H9 (cell line): ENCODE measurements at regions not wholly inside any gene's neighbourhood (a gene's known extent, or its start where the extent isn't known, plus 50 kb on each side); places are given as distances from the start of the nearest gene placed in this dataset.

ENCODE experiments used
- DNase-seq: peaks from one replicate; pipeline ENCODE4 v3.0.0-alpha.2; 2017
- H2AFZ ChIP-seq: one replicate; pipeline ENCODE4 v1.6.1; 2013; ENCODE audit warnings: mild to moderate bottlenecking, low read length, control low read depth, moderate library complexity
- H2AK5ac ChIP-seq: 2 replicates; pipeline ENCODE4 v1.6.1; 2013; ENCODE audit warnings: low read length, control low read depth, mixed read lengths; ENCODE audit not compliant: insufficient read length
- H2BK120ac ChIP-seq: one replicate; pipeline ENCODE4 v1.6.1; 2013; ENCODE audit warnings: low read depth, mild to moderate bottlenecking, low read length, control low read depth, inconsistent platforms; ENCODE audit not compliant: poor library complexity, severe bottlenecking
- H2BK12ac ChIP-seq: 2 replicates; pipeline ENCODE4 v1.6.1; 2013; ENCODE audit warnings: low read length, control low read depth, mixed read lengths, low read depth; ENCODE audit not compliant: insufficient read length
- H2BK15ac ChIP-seq: 2 replicates; pipeline ENCODE4 v1.6.1; 2013; ENCODE audit warnings: low read depth, low read length, control low read depth
- H2BK20ac ChIP-seq: one replicate; pipeline ENCODE4 v1.6.1; 2013; ENCODE audit warnings: low read depth, mild to moderate bottlenecking, low read length, control low read depth, inconsistent platforms; ENCODE audit not compliant: poor library complexity, severe bottlenecking
- H2BK5ac ChIP-seq: 2 replicates; pipeline ENCODE4 v1.6.1; 2013; ENCODE audit warnings: low read length, control low read depth, mixed read lengths; ENCODE audit not compliant: insufficient read length
- H3K14ac ChIP-seq: 2 replicates; pipeline ENCODE4 v1.6.1; 2013; ENCODE audit warnings: low read length, control low read depth; ENCODE audit not compliant: insufficient read depth
- H3K18ac ChIP-seq: 2 replicates; pipeline ENCODE4 v1.6.1; 2013; ENCODE audit warnings: low read depth, mild to moderate bottlenecking, mixed read lengths, low read length, control low read depth; ENCODE audit not compliant: insufficient read length
- H3K23ac ChIP-seq: 2 replicates; pipeline ENCODE4 v1.6.1; 2013; ENCODE audit warnings: low read length, control low read depth, mixed read lengths, low read depth; ENCODE audit not compliant: insufficient read length
- H3K23me2 ChIP-seq: 2 replicates; pipeline ENCODE4 v1.6.1; 2013; ENCODE audit warnings: low read depth, mild to moderate bottlenecking, mixed read lengths, low read length, control low read depth; ENCODE audit not compliant: insufficient read length, poor library complexity, severe bottlenecking
- H3K27ac ChIP-seq: 2 replicates; pipeline ENCODE4 v1.5.1; 2013; ENCODE audit warnings: low read length, control low read depth, mixed read lengths, low read depth; ENCODE audit not compliant: insufficient read length
- H3K27me3 ChIP-seq: 2 replicates; pipeline ENCODE4 v1.6.1; 2013; ENCODE audit warnings: low read length, control low read depth, inconsistent platforms; ENCODE audit not compliant: insufficient read depth
- H3K4ac ChIP-seq: 2 replicates; pipeline ENCODE4 v1.6.1; 2013; ENCODE audit warnings: low read depth, mild to moderate bottlenecking, control low read depth, inconsistent platforms, low read length, moderate library complexity
- H3K4me1 ChIP-seq: 2 replicates; pipeline ENCODE4 v1.6.1; 2013; ENCODE audit warnings: low read length, control low read depth, inconsistent platforms; ENCODE audit not compliant: insufficient read depth
- H3K4me2 ChIP-seq: 2 replicates; pipeline ENCODE4 v1.6.1; 2013; ENCODE audit warnings: low read length, control low read depth, mixed read lengths; ENCODE audit not compliant: insufficient read length, insufficient read depth
- H3K56ac ChIP-seq: 2 replicates; pipeline ENCODE4 v1.6.1; 2013; ENCODE audit warnings: low read depth, mild to moderate bottlenecking, mixed read lengths, low read length, control low read depth; ENCODE audit not compliant: insufficient read length
- H3K79me1 ChIP-seq: 2 replicates; pipeline ENCODE4 v1.6.1; 2013; ENCODE audit warnings: low read depth, mild to moderate bottlenecking, moderate library complexity, low read length, control low read depth, inconsistent platforms; ENCODE audit not compliant: insufficient read depth, poor library complexity, severe bottlenecking
- H3K79me2 ChIP-seq: 2 replicates; pipeline ENCODE4 v1.6.1; 2013; ENCODE audit warnings: low read length, control low read depth, inconsistent platforms; ENCODE audit not compliant: insufficient read depth
- H3K9ac ChIP-seq: 2 replicates; pipeline ENCODE4 v1.6.1; 2013; ENCODE audit warnings: low read length, control low read depth, mixed read lengths; ENCODE audit not compliant: insufficient read length; ENCODE audit errors: extremely low read depth
- H3K9me3 ChIP-seq: one replicate; pipeline ENCODE4 v1.6.1; 2013; ENCODE audit warnings: low read depth, low read length, inconsistent platforms; ENCODE audit not compliant: control insufficient read depth
- H3T11ph ChIP-seq: one replicate; pipeline ENCODE4 v1.6.1; 2013; ENCODE audit warnings: mild to moderate bottlenecking, low read length, control low read depth, inconsistent platforms
- H4K20me1 ChIP-seq: one replicate; pipeline ENCODE4 v1.6.1; 2013; ENCODE audit not compliant: control insufficient read depth, insufficient read length, insufficient read depth
- H4K5ac ChIP-seq: 2 replicates; pipeline ENCODE4 v1.6.1; 2013; ENCODE audit warnings: low read depth, mild to moderate bottlenecking, mixed read lengths, low read length, control low read depth; ENCODE audit not compliant: insufficient read length
- H4K8ac ChIP-seq: replicated peaks from 2 replicates; pipeline ENCODE4 v1.6.1; 2013; ENCODE audit warnings: low read length, control low read depth, mixed read lengths, low read depth; ENCODE audit not compliant: insufficient read length
- H4K91ac ChIP-seq: 2 replicates; pipeline ENCODE4 v1.6.1; 2013; ENCODE audit warnings: low read depth, mild to moderate bottlenecking, moderate library complexity, mixed read lengths, low read length, control low read depth; ENCODE audit not compliant: insufficient read length
- H3K27ac Mint-ChIP-seq, 3 experiments: 2 replicates in 2 of 3; 3 replicates in 1 of 3; pipeline ENCODE4 v1.8.0; 2020 to 2021; ENCODE audit warnings: mixed read lengths in 3 of 3, mild to moderate bottlenecking in 1 of 3, moderate library complexity in 1 of 3
- H3K27me3 Mint-ChIP-seq: 2 replicates; pipeline ENCODE4 v1.8.0; 2021; ENCODE audit warnings: low read depth, mild to moderate bottlenecking, moderate library complexity, mixed read lengths
- H3K36me3 Mint-ChIP-seq, 3 experiments: 2 replicates in 2 of 3; 3 replicates in 1 of 3; pipeline ENCODE4 v1.8.0; 2020 to 2021; ENCODE audit warnings: low read depth in 3 of 3, mixed read lengths in 3 of 3; ENCODE audit not compliant: insufficient read depth in 1 of 3
- H3K4me1 Mint-ChIP-seq, 2 experiments: 2 replicates each; pipeline ENCODE4 v1.8.0; 2020; ENCODE audit warnings: mixed read lengths in 2 of 2
- H3K4me3 Mint-ChIP-seq, 2 experiments: 2 replicates in 1 of 2; 3 replicates in 1 of 2; pipeline ENCODE4 v1.8.0; 2020 to 2021; ENCODE audit warnings: mild to moderate bottlenecking in 2 of 2, mixed read lengths in 2 of 2, moderate library complexity in 1 of 2
- H3K9me3 Mint-ChIP-seq, 2 experiments: 2 replicates in 1 of 2; 3 replicates in 1 of 2; pipeline ENCODE4 v1.8.0; 2020; ENCODE audit warnings: mild to moderate bottlenecking in 2 of 2, mixed read lengths in 2 of 2, moderate library complexity in 1 of 2
- CTCF ChIP-seq: fragments of 200-600 bp; sonication (generic); conservative IDR thresholded peaks from 3 replicates; pipeline ENCODE4 v1.8.0; 2021; ENCODE audit warnings: antibody characterized with exemption, mild to moderate bottlenecking
- WGBS: extraction: QIAGEN DNeasy Blood & Tissue Kit; methylation state at CpG from one replicate; pipeline ENCODE4 v1.1.7; 2013; ENCODE audit warnings: missing lambda C conversion rate, low lambda C conversion rate, mixed read lengths; ENCODE audit not compliant: insufficient read length; ENCODE audit errors: extremely low coverage; 5-methylcytosine and 5-hydroxymethylcytosine counted together

GRCh38 chr1:118486199-118486598 is 301.2 kb upstream of the SPAG17 start:
- H3K27me3 ChIP-seq: no peaks in the 10 kb centered on the region
- no peak overlapping the region for H3K9ac ChIP-seq
- H3K36me3 Mint-ChIP-seq: no peaks in the 10 kb centered on the region
- peaks cover 17% of the 10 kb centered on the region for H3K4me1 ChIP-seq
- no peak overlapping the region for H3T11ph ChIP-seq
- H3K4me1 Mint-ChIP-seq: peaks cover 42 to 57% of the 10 kb centered on the region in 2 experiments
- H2AK5ac ChIP-seq: no peak overlapping the region
- H3K4me3 Mint-ChIP-seq: no peak overlapping the region
- no peaks in the 10 kb centered on the region for H3K9me3 ChIP-seq
- peak overlapping the region; percentile 11 to 62 (median 50); a peak in 4 of 7 replicates for H3K27ac Mint-ChIP-seq
- H2AFZ ChIP-seq: no peak overlapping the region
- H3K23ac ChIP-seq: no peak overlapping the region
- no peak overlapping the region for H2BK20ac ChIP-seq
- H4K20me1 ChIP-seq: no peaks in the 10 kb centered on the region
- H3K27me3 Mint-ChIP-seq: no peaks in the 10 kb centered on the region
- no peak overlapping the region for H2BK5ac ChIP-seq
- no peak for TF ChIP-seq CTCF
- no peak overlapping the region for H3K27ac ChIP-seq
- no peak overlapping the region for H4K91ac ChIP-seq
- no peak overlapping the region for H3K56ac ChIP-seq
- no peak overlapping the region for H3K14ac ChIP-seq
- H2BK120ac ChIP-seq: no peak overlapping the region
- no peak overlapping the region for H3K4ac ChIP-seq
- H3K23me2 ChIP-seq: no peaks in the 10 kb centered on the region
- H4K5ac ChIP-seq: no peak overlapping the region
- no peak overlapping the region for H2BK12ac ChIP-seq
- no peaks in the 10 kb centered on the region; a peak in 1 of 5 replicates for H3K9me3 Mint-ChIP-seq
- WGBS: no CpG with 5 or more reads among the region's 7 CpGs
- DNase-seq: no peak
- no peaks in the 10 kb centered on the region for H3K79me1 ChIP-seq
- no peaks in the 10 kb centered on the region for H3K79me2 ChIP-seq
- no peak overlapping the region for H2BK15ac ChIP-seq
- no peak overlapping the region for H3K4me2 ChIP-seq
- no peak overlapping the region for H3K18ac ChIP-seq
- H4K8ac ChIP-seq: no peak overlapping the region
